HG03432 (cell line): ENCODE measurements at regions not wholly inside any gene's neighbourhood (a gene's known extent, or its start where the extent isn't known, plus 50 kb on each side); places are given as distances from the start of the nearest gene placed in this dataset.

Source experiments
- ATAC-seq: cut with Tn5 transposase; IDR thresholded peaks from one replicate; pipeline ENCODE4 v1.9.1; 2021; ENCODE audit warnings: mild to moderate bottlenecking, moderate library complexity; ENCODE audit not compliant: unreplicated experiment

- no peak for ATAC-seq
Measured at GRCh38 chr21:29441651-29442050, 142.9 kb downstream of the BACH1 start.

GRCh38 chr21:29443411-29444010 lies 144.8 kb downstream of the BACH1 start:
- no peak for ATAC-seq

- ATAC-seq: no peak
Measured at GRCh38 chr21:29448766-29449165, 150.0 kb downstream of the BACH1 start.

GRCh38 chr21:29449306-29449950 lies 150.7 kb downstream of the BACH1 start:
- ATAC-seq: no peak

GRCh38 chr21:29450058-29450457 lies 151.3 kb downstream of the BACH1 start:
- no peak for ATAC-seq

- no peak for ATAC-seq
Measured at GRCh38 chr21:29453511-29453910, 154.8 kb downstream of the BACH1 start.

- no peak for ATAC-seq
Measured at GRCh38 chr21:29454179-29454578, 155.5 kb downstream of the BACH1 start.

GRCh38 chr21:29462479-29462878 lies 163.8 kb downstream of the BACH1 start:
- peak; percentile 68 for ATAC-seq

- no peak for ATAC-seq
Measured at GRCh38 chr21:29465546-29465945, 166.8 kb downstream of the BACH1 start.

GRCh38 chr21:29466532-29466931 lies 167.8 kb downstream of the BACH1 start:
- ATAC-seq: no peak

- ATAC-seq: no peak
Measured at GRCh38 chr21:29470397-29470796, 171.7 kb downstream of the BACH1 start.

GRCh38 chr21:29473808-29474207 lies 175.1 kb downstream of the BACH1 start:
- no peak for ATAC-seq

GRCh38 chr21:29475329-29475728 lies 176.6 kb downstream of the BACH1 start:
- ATAC-seq: no peak

- ATAC-seq: no peak
Measured at GRCh38 chr21:29477347-29477746, 178.6 kb downstream of the BACH1 start.

- no peak for ATAC-seq
Measured at GRCh38 chr21:29477941-29478340, 179.2 kb downstream of the BACH1 start.

- ATAC-seq: no peak
Measured at GRCh38 chr21:29481081-29481480, 182.4 kb downstream of the BACH1 start.

- no peak for ATAC-seq
Measured at GRCh38 chr21:29481641-29482040, 182.9 kb downstream of the BACH1 start.

- no peak for ATAC-seq
Measured at GRCh38 chr21:29486306-29486807, 187.6 kb downstream of the BACH1 start.
